ENCODE measurements at regions not wholly inside any gene's neighbourhood (a gene's known extent, or its start where the extent isn't known, plus 50 kb on each side); places are given as distances from the start of the nearest gene placed in this dataset.

DNA sequence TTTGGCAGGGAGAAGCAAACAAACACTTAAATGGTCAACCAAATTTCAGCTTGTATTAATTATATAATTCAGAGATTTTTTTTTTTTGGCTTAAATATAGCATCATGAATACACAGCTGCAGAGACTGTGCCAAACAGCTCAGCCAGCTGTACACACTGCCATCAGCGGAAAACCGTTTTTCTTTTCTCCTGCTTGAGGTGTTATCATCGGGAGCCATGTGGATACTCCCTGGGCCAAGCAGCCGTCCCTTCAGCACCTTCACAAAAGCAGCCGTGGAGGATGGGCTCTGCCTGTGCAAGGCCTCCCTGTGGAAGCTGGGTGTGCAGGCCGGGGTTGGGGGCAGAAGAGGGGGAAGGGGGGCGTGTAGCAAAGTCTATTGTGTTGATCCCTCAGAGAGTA is 85.0 kb downstream of the NUF2 start:
- no peak for DNase-seq (ENCODE audit: low read depth)

DNA sequence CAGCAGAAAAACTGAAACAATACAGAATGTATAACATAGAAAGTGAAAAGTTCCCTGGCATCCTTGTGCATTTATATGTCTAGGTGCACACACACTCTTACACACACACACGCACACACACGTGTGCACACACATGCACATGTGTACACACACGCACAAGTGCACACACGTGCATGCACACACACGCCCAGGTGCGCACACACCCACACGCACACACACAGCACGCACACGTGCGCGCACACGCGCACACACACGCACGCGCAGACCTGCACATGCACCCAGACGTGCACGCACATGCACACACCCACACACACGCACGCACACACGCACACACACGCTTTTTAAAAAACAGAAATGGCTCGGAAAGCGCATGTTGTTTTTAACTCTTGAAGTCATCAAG is 86.5 kb downstream of the NUF2 start:
- DNase-seq (ENCODE audit: low read depth): no peak

DNA sequence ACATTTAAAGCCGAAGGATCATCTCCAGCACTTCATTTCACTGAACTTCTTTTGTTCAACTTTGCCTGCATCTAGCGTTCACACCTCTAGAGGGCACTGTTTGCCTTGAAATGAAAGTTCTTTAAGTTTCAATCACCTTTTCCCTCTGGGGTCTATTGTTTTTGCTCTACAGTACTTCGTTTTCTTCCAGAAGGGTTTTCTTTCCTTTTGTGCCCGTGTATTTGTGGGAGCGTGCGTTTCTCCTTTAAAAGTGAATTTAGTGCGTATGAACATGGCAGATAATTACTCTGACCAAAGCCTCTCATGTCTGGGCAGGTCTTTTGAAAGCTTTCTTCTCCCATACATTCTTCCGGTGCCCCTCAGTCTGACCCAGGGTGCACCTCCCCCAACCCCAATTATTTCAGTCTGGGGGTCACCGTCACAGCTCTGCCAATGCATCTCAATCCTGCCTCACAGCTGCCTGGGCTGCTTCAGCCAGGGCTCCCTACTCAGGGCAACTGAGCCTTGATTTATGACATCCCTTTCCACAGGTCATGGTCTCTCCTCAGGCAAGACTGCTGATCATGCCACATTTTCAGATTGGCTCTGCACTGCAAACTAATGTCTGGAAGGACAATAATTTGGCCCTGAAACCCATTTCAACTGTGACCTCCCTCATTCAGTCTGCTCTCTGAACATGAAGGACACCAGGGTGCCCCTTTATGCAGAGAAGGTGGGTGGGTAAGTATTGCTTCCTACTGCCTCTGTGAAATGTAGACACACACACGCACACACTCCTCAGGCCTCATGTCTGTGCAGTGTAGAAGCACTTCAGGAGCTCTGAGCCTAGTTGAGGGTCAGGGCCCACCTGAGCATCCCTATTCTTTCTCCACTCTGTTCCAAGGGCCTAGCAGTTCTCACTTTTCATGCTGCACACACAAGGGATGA is 88.6 kb downstream of the NUF2 start:
- DNase-seq (ENCODE audit: low read depth): peak; percentile 23

DNA sequence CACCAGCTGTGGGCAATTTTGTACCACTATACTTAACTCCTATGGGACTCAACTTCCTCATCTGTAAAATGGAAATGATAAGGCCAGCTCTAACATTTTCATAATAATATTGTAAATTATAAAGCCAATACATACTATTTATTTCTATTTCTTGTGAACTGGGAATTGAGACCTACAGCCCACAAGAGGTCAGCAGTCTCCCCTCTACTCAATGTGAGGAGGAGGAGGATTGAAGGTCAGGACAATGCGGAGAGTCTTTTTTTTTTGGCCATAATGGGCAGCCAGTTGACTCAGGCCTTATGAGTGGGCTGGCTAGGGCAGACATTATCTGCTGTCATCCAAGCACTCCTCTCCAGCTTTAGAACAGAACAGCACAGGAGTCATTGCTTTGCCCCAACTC is 90.5 kb downstream of the NUF2 start:
- no peak for DNase-seq (ENCODE audit: low read depth)

DNA sequence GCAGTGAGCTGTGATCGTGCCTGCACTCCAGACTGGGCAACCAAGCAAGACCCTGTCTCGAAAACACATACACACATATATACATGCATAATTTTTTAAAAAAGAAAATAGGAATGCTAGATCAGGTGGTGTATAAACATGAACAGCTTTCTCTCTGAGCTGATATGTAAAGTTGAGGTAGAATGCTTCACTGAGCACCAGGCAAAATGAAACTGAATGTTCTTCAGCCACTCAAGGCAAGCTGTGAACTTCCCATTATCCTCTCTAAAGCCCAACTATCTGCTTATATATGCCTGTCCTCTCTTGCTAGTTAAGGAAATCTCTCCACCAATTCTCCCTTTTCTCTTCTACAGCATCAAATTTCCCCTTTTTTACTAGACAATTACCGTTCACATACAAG is 93.0 kb downstream of the NUF2 start:
- DNase-seq (ENCODE audit: low read depth): no peak

DNA sequence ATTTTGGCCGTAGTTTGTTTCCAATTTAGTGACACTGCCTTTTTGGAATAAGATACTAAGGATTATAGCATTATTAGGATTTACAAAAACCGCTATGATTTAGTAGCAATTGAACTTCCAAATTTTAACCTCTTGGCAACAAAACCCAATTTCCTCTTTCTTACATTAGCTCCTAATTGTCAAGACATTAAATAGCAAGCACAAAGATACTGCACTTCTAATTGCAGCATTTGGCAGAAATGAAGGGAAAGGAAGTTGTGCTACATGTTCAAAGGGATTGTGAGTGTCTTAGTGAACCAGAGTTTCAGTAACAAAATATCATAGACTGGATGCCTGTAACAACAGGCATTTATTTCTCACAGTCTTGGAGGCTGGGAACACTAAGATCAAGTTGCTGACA is 99.9 kb downstream of the NUF2 start:
- DNase-seq (ENCODE audit: low read depth): no peak

DNA sequence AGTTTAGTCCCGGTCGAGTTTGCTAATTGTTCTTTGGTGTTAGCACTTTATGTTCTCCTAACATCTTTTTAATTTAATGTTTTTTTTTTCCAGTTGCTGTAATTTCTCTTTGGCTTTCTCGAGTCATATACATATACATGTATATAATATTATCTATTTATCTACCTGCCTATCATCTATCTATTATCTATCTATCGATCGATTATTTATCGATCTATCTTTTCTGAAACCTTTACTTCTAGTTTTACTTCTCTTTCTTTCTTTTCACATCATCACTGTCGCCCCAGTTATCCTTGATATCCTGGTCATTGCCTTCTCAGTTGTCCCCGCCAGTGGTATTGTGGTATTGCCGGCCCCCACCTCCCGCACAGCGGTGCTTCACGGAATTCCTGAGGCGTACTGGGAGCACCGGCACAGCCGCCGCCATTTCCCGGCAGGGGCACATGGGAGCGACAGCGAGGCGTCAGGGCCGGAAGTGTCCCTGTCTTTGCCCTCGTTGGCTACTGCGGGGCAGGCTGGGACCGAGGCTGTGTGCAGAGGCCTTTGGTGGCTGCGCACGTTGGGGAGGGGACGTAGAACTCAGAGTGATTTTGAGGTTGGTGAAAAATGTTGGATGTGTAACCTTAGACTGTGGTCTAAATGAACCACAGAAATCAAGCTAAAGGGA is 101.1 kb downstream of the NUF2 start:
- DNase-seq (ENCODE audit: low read depth): no peak

DNA sequence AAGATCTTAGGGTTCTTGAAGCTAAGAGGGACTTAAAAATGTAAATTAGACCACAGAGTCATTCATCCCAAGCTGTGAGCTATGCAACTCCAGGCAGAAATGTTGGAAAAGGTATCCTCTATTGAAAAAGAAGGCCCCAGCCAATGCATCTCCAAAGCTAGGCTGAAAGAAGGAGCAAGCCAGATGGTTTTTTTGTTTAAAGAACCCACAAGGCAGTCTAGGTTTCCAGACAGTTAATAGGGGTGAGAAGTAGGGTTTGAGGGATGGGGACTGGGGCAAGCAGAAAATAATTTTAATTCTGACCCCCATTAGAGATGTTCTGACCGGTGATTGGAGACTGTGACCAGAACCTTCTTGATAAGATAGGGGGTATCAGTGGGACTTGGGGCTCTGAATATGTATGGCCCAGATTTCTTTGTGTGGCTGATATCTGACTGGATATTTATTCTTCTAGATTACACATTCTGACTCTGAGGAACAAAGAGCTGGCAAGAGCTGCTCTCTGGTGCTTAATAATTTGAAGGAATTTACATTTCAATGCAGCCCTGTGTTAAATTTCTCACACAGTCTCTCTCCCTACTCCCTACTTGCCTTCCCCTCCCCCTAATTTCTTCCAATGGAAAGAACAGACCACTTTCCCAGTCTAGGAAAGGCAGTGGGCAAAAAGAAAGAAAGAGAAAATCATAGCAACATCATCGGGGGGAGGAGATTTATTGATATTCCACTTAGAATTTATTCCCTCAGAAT is 104.9 kb downstream of the NUF2 start:
- no peak for DNase-seq (ENCODE audit: low read depth)

DNA sequence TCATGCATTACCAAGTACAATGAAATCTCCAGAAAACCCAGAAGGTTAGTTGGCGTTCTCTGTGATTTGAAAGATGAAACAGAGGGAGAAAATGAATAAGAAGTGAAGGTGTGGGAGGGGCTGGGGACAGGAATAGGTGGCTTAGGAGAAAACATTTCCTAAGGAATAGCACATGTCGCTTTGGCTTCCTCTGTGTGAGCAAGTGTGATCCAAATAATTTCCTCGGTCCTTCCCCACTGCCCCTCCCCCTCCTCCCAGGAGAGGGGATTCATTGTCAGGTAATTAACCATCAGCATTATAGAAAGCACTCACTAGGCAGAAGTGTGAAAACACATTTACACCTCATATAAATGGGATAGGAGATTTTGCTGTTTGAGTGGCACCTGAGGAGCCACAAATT is 105.5 kb downstream of the NUF2 start:
- no peak for DNase-seq (ENCODE audit: low read depth)

DNA sequence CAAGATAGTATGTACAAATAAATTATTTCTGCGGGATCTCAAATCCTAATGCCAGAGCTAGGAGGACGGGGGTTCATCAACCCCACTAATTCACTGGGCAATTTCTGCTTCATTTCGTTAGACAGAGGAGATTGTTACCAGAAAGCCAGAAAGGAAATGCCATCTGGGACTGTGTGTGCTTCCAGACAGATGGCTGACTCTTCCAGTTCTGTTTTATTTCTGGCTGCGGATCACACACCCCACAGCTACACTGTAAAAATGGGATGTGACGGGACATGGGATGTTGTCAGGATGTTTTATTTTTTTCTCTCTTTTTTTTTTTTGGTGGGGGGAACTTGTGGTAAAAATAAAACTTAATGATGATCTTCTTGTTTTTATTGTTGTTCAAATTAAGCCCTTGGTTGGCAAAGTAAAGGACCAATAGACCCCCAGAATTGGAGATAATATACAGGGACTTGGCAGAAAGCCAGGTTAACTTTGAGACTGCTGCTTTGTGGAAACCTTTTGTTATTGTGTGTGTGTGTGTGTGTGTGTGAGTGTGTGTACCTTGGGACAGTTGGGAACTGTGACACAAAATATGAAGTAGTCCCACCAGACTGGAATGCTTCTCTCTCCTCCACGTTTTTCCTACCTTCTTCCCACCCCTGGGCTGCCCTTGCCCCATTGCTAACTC is 114.5 kb downstream of the NUF2 start:
- no peak for DNase-seq (ENCODE audit: low read depth)

DNA sequence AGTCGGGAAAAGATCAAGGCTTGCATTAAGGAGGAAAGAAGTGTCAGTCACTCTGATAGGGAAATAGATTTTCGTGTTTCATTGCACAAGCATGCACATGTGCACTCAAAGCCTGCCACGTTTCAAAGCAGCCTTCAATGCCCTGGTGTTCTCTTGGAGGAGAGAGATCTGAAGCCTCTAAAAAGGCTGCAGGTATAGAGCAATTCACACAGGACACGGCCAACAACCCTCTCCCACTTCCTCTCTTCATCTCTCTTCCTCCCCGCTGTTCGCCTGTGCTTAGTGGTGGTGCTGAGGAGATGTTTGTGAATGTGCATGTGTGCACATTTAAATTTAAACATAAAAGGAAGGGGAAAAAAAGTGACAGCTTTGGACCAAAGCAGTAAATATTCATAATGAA is 117.7 kb downstream of the NUF2 start:
- no peak for DNase-seq (ENCODE audit: low read depth)

DNA sequence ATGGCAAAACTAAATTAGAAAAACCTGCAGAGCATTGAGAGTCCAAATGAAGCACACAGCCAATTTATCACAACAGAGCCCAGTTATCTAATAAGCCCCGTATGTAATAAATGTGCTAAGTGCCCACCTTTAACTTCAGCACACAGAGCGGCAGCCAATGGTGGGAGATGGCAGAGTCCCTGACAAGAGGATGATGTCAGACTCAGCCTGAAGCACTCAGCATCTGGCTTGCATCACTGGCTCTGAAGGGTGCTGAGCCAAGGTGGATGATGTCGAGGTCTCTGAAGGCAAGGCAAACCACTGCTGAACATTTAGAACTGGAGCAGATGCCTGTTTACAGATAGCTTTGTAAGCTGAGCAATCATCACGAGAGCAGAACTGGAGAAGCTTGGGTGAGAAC is 118.3 kb downstream of the NUF2 start:
- DNase-seq (ENCODE audit: low read depth): no peak

DNA sequence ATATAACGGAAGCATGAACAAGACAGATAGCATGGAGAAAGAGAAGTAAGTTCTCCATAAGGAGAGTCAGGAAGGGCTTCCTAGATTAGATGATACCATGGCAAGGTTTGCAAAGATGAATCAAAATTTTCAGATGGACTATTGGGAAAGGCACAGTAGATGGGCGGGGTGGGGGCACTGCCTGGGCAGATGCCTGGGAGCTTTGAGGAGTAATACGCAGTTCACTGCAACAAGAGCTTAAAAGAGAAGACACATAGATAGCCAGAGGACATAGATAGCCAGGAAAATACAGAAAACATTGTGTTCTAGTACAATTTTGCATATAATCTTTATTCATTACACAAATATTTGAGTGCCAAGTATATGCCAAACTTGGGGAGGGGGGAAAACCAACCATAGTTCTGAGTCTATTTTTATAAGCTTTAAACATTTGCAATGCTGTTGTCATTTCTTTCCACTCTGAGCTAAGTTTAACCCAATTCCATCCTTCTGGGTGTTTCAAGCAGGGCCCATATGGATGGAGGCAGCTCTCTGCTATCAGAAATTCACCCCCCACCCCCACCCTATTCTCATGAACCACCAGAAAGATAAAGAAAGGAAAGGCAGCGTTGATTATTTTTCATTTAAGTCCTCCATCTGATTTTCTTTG is 120.6 kb downstream of the NUF2 start:
- no peak for DNase-seq (ENCODE audit: low read depth)

DNA sequence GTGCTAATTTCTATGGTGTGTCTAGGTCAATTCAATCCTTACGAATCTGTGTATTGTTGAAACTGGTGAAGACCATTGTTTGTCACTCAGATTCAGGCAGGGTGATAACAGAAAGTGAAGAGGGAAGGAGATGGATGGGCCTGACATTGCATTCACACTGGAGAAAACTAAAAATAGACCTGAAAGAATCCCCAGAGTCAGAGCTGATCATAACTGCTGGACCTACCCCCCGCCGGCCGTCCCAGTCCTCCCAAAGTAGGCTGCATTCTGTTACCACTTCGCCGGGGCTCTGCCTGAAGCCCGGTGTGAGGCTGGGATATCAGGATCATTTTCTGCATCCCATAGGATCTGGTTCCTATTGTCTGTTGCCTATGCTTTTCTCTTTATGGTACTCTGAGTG is 121.1 kb downstream of the NUF2 start:
- DNase-seq (ENCODE audit: low read depth): no peak

DNA sequence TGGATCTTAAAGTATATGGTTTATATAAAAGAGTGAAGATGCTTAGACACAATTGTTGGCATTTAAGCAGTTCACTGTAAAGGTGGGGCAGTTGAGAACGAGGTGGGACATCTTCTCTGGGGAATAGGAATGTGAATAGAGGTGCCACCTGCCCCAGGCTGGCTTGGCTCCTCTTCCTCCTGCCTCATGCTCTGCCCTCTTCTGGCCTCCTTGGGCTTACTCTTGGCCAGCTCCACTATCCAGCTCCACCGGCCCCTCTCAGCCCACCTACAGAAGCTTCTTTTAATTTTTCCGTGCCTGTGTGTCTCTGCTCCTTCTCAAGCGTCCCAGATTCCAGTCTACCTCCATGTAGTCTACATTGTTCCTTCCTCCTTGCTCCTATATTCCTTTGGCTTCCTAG is 122.1 kb downstream of the NUF2 start:
- no peak for DNase-seq (ENCODE audit: low read depth)

DNA sequence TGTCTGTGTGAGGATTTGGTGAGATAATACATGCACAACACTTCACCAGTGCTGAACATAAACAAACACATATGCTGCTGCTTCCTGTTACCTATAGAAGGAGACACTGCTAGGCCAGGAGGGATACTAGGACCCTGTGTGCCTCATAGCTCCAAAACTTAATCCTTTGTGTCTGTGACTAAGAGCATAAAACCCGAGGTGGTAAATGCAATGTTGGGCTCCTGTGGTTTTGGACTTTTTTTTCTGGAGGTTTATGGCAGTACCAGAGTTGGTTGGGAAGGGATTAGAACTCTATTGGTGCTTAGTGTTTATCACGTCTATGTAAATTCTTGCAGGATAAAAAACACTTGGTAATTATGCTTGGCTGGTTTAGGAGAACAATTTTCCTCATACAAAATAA is 122.9 kb downstream of the NUF2 start:
- no peak for DNase-seq (ENCODE audit: low read depth)

DNA sequence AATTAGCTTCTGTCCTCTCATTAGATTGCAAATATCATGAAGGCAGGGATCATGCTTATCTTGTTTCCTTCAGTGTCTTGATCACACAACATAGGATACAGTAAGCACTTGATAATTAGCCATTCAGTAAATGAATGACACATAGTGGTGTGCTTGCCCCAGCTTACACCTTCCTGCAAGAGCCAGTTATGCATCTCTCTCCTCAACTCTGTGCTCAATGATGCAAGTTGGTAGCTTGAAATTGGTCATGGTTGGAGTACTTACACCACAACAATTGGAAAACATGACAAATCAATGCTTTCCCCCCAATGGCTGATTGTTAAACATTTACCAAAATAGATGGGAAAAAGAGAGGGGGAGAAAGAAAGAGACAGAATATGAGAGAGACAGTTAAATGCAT is 129.2 kb downstream of the NUF2 start:
- DNase-seq (ENCODE audit: low read depth): no peak

DNA sequence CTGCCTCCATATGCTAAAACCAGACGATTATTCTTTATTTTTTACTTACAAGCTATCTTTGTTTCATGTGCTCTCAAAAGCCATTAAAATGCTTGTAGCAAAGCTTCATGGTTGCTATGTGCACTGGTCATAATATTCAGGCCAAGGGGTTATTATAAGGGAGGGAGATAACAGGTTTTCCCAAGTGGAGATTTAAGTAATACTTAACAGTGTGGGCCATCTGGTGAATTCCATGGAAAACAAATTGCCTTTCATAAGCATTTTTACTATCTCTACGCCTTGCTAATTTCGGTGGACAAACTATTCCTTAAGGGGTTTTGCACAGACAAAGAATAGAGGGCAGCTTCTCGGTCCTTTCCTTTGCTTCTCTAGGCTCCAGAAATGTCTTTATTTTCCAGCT is 137.8 kb downstream of the NUF2 start:
- no peak for DNase-seq (ENCODE audit: low read depth)

DNA sequence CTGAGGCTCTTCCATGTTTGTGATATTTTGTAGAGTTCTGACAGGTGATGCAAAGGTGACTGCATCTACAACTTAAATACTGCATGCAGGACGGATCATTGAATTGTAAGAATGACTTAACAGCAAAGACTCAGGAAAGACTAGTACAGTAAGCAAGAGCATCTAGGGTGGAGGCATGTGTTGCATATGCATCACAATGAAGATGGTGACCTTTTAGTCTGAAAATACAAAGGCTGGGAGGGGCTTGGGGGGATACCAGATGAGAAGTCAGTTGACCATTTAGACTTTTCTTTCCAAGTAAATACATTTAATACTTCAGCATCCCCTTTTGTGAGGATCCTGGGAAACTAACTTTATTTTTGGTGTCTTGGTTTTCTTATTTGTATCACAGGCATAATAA is 145.5 kb downstream of the NUF2 start:
- DNase-seq (ENCODE audit: low read depth): no peak

DNA sequence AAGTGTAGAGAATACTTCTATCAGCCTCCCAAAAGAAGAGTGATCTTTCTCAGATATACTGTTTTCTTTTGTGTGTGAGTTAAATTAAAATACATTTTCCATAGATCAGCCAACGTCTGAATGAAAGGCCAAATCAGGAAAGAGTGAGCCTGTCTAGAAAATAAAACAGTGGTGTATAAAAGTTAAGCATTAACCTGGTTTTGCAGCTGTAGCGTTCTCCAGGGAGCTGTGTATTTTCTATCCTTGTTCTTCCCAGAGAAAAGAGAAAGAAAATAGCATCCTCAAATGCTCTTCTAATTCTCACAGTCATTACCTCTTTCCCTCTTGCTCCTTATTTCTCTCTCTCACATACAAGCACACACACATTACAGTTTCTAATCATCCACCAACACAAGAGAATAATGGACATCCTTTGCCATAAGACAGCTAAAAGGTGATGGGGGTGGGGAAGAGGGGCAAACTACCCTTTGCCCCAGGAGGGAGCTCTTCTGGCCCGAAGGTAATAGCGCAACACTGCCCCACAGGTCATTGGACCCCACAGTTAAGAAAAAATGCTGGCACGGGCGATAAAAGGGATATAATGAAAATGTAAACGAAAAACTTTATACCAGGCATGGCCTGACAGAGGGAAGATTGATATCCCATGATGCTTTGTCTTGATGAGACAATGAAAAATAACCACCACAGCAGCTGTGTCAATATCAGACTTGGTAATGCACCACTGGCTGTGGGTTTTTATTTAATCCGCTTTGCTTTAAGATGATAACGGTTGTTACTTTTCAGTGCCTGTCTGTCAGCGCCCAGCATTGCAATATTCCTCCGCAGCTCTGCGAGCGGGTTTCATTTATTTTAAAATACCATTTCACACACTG is 150.3 kb downstream of the NUF2 start:
- DNase-seq (ENCODE audit: low read depth): no peak
